ENCODE measurements at regions not wholly inside any gene's neighbourhood (a gene's known extent, or its start where the extent isn't known, plus 50 kb on each side); places are given as distances from the start of the nearest gene placed in this dataset.
"Not testable (repeated sequence)": the region's sequence is repeated elsewhere in the genome, so short reads cannot be mapped to it uniquely, and the experiment has no call there.

GRCh38 chr5:72644296-72644695 lies 137.1 kb upstream of the ZNF366 start:
- TF ChIP-seq, protein P1, sequence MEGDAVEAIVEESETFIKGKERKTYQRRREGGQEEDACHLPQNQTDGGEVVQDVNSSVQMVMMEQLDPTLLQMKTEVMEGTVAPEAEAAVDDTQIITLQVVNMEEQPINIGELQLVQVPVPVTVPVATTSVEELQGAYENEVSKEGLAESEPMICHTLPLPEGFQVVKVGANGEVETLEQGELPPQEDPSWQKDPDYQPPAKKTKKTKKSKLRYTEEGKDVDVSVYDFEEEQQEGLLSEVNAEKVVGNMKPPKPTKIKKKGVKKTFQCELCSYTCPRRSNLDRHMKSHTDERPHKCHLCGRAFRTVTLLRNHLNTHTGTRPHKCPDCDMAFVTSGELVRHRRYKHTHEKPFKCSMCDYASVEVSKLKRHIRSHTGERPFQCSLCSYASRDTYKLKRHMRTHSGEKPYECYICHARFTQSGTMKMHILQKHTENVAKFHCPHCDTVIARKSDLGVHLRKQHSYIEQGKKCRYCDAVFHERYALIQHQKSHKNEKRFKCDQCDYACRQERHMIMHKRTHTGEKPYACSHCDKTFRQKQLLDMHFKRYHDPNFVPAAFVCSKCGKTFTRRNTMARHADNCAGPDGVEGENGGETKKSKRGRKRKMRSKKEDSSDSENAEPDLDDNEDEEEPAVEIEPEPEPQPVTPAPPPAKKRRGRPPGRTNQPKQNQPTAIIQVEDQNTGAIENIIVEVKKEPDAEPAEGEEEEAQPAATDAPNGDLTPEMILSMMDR (conservative IDR thresholded peaks at IDR 0.05; ENCODE audit: low read depth, low read length) = no peak
- Histone ChIP-seq H3K79me2 (ENCODE audit: insufficient read depth, low read depth) (no peaks in the 10 kb centered on the region), H3K4me1 (ENCODE audit: low read depth, poor library complexity, severe bottlenecking) (peaks cover 31% of the 10 kb centered on the region), H3K27me3 (ENCODE audit: insufficient read depth, low read depth) (no peaks in the 10 kb centered on the region), H3K9ac (no peak overlapping the region), H2AFZ (ENCODE audit: low read depth) (no peak overlapping the region), H3K36me3 (ENCODE audit: insufficient read depth) (no peaks in the 10 kb centered on the region), H3K4me2 (peak overlapping the region; percentile 57; the same call in 1 of the 2 replicates), H3K27ac (0 out of 2 replicates have a peak overlapping the region, but pooled peaks have one; percentile 40), H4K20me1 (ENCODE audit: insufficient read depth) (no peaks in the 10 kb centered on the region), H3K4me3 (IDR thresholded peaks at IDR 0.05; ENCODE audit: insufficient read depth, low read depth, low read length) (no peak overlapping the region)

DNA sequence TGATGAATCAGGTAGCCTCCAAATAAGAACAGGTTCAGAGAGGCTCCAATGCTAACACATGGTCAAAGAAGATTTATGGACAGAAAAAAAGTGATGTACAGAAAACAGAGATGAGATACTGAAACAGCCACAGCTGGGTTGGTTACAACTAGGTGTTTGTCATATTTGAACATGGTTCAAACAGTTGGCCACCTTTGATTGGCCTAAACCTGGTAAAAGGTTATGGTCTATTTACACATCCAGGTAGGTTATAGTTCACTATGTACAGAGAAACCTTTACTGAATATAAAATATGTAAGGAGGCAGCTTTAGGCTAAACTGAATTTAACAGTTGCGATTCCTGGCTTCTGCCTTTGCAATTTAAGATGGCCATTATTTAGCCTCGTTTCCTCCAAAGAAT lies 134.0 kb upstream of the ZNF366 start:
- H3K27me3 ChIP-seq (ENCODE audit: insufficient read depth, low read depth) = no peaks in the 10 kb centered on the region
- H4K20me1 ChIP-seq (ENCODE audit: insufficient read depth) = no peaks in the 10 kb centered on the region
- H3K27ac ChIP-seq = no peak overlapping the region
- H3K4me2 ChIP-seq = no peak overlapping the region
- H3K4me1 ChIP-seq (ENCODE audit: low read depth, poor library complexity, severe bottlenecking) = peaks cover 22% of the 10 kb centered on the region
- TF ChIP-seq, protein P1 (conservative IDR thresholded peaks at IDR 0.05; ENCODE audit: low read depth, low read length) = no peak
- H2AFZ ChIP-seq (ENCODE audit: low read depth) = no peak overlapping the region
- no peak overlapping the region for H3K9ac ChIP-seq
- no peaks in the 10 kb centered on the region for H3K79me2 ChIP-seq (ENCODE audit: insufficient read depth, low read depth)
- H3K36me3 ChIP-seq (ENCODE audit: insufficient read depth) = no peaks in the 10 kb centered on the region
- H3K4me3 ChIP-seq (IDR thresholded peaks at IDR 0.05; ENCODE audit: insufficient read depth, low read depth, low read length) = no peak overlapping the region

GRCh38 chr5:72637058-72637457 lies 129.8 kb upstream of the ZNF366 start:
- no peak overlapping the region for H3K4me2 ChIP-seq
- H3K9ac ChIP-seq = no peak overlapping the region
- no peak overlapping the region for H3K4me3 ChIP-seq (IDR thresholded peaks at IDR 0.05; ENCODE audit: insufficient read depth, low read depth, low read length)
- H3K27me3 ChIP-seq (ENCODE audit: insufficient read depth, low read depth) = no peaks in the 10 kb centered on the region
- H3K27ac ChIP-seq = no peak overlapping the region
- H3K79me2 ChIP-seq (ENCODE audit: insufficient read depth, low read depth) = no peaks in the 10 kb centered on the region
- H3K4me1 ChIP-seq (ENCODE audit: low read depth, poor library complexity, severe bottlenecking) = no peaks in the 10 kb centered on the region
- TF ChIP-seq, protein P1 (conservative IDR thresholded peaks at IDR 0.05; ENCODE audit: low read depth, low read length) = no peak
- no peak overlapping the region for H2AFZ ChIP-seq (ENCODE audit: low read depth)
- H3K36me3 ChIP-seq (ENCODE audit: insufficient read depth) = no peaks in the 10 kb centered on the region
- H4K20me1 ChIP-seq (ENCODE audit: insufficient read depth) = no peaks in the 10 kb centered on the region

DNA sequence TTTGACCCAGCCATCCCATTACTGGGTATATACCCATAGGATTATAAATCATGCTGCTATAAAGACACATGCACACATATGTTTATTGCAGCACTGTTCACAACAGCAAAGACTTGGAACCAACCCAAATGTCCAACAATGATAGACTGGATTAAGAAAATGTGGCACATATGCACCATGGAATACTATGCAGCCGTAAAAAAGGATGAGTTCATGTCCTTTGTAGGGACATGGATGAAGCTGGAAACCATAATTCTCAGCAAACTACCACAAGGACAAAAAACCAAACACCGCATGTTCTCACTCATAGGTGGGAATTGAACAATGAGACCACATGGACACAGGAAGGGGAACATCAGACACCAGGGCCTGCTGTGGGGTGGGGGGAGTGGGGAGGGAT lies 129.4 kb upstream of the ZNF366 start:
- not testable (repeated sequence) for H3K27ac ChIP-seq; H3K4me3 ChIP-seq (IDR thresholded peaks at IDR 0.05; ENCODE audit: insufficient read depth, low read depth, low read length); H3K36me3 ChIP-seq (ENCODE audit: insufficient read depth); H3K9ac ChIP-seq; H3K4me1 ChIP-seq (ENCODE audit: low read depth, poor library complexity, severe bottlenecking); H2AFZ ChIP-seq (ENCODE audit: low read depth); H3K27me3 ChIP-seq (ENCODE audit: insufficient read depth, low read depth); H3K79me2 ChIP-seq (ENCODE audit: insufficient read depth, low read depth); H3K4me2 ChIP-seq; H4K20me1 ChIP-seq (ENCODE audit: insufficient read depth)

GRCh38 chr5:72634444-72634843 lies 127.2 kb upstream of the ZNF366 start:
- Histone ChIP-seq H3K27ac (no peak overlapping the region), H3K27me3 (ENCODE audit: insufficient read depth, low read depth) (no peaks in the 10 kb centered on the region), H3K36me3 (ENCODE audit: insufficient read depth) (no peaks in the 10 kb centered on the region), H3K9ac (no peak overlapping the region), H2AFZ (ENCODE audit: low read depth) (no peak overlapping the region), H3K4me3 (IDR thresholded peaks at IDR 0.05; ENCODE audit: insufficient read depth, low read depth, low read length) (no peak overlapping the region), H3K4me1 (ENCODE audit: low read depth, poor library complexity, severe bottlenecking) (no peaks in the 10 kb centered on the region), H3K4me2 (no peak overlapping the region), H3K79me2 (ENCODE audit: insufficient read depth, low read depth) (no peaks in the 10 kb centered on the region), H4K20me1 (ENCODE audit: insufficient read depth) (no peaks in the 10 kb centered on the region)
- TF ChIP-seq, protein P1 (conservative IDR thresholded peaks at IDR 0.05; ENCODE audit: low read depth, low read length) = no peak
